ENCODE measurements at regions not wholly inside any gene's neighbourhood (a gene's known extent, or its start where the extent isn't known, plus 50 kb on each side); places are given as distances from the start of the nearest gene placed in this dataset.

DNA sequence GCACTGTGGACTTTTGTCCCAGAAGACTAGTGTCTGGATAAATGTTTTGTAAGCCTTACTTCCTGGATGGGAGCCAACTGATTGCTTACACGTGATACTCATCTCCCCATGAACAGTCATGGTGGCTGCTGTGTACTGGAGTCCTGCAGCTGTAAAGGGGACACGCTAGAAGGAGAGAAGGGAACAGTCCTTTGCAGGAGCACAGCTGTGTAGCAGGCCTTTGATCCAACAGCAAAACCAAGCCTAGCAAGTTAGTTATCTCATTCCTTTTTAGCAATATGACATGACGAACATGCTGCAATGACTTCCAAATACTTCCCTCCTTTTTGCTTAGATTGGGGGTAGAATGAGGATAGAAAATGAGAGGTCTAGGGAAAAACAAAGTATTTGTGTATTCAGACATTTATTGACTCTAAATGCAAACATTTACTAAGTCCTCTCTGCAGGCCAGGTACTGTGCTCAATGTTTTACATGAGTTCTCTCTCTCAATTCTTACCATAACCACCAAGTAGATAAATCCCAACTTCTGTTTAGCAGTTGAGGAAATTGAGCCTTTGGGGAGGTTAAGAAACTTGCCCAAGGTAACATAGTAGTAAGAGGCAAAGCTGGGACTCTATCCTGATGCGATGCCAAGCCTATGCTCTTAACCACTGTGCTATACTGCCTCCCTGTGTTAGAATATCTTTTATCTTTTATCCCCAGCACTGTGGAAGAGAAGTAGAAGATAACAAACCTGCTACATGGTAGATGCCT, 55.4 kb upstream of the CD28 start:
- no peaks in the 10 kb centered on the region for H3K27me3 ChIP-seq (replicated peaks; ENCODE audit: control insufficient read depth, insufficient read depth, low read length)
- no peaks in the 10 kb centered on the region for H3K27me3 Mint-ChIP-seq (ENCODE audit: insufficient read depth, unreplicated experiment)
- TF ChIP-seq, protein P1, sequence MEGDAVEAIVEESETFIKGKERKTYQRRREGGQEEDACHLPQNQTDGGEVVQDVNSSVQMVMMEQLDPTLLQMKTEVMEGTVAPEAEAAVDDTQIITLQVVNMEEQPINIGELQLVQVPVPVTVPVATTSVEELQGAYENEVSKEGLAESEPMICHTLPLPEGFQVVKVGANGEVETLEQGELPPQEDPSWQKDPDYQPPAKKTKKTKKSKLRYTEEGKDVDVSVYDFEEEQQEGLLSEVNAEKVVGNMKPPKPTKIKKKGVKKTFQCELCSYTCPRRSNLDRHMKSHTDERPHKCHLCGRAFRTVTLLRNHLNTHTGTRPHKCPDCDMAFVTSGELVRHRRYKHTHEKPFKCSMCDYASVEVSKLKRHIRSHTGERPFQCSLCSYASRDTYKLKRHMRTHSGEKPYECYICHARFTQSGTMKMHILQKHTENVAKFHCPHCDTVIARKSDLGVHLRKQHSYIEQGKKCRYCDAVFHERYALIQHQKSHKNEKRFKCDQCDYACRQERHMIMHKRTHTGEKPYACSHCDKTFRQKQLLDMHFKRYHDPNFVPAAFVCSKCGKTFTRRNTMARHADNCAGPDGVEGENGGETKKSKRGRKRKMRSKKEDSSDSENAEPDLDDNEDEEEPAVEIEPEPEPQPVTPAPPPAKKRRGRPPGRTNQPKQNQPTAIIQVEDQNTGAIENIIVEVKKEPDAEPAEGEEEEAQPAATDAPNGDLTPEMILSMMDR (IDR thresholded peaks at IDR 0.05; ENCODE audit: insufficient read depth in 1 of 2, low read depth in 1 of 2, low read length in 1 of 2, severe bottlenecking in 1 of 2, unreplicated experiment in 1 of 2), result peak; percentile 24 to 37
- DNase-seq, result peak in 1 of 2 experiments; percentile 53
- ChIA-PET CTCF (no interaction called here), POLR2A (no interaction called here)
- intact Hi-C loops (cut with micrococcal nuclease; ENCODE audit: unreplicated experiment), result loop anchor here (1.0 to 2.0 kb wide), 7 partner anchors 46 to 258 kb away; partner anchors contain the start of gene RAPH1
- H3K36me3 Mint-ChIP-seq (ENCODE audit: insufficient read depth, unreplicated experiment), result no peaks in the 10 kb centered on the region
- peak overlapping the region; percentile 24 for H3K4me3 Mint-ChIP-seq (ENCODE audit: unreplicated experiment)
- H3K36me3 ChIP-seq (ENCODE audit: control insufficient read depth, insufficient read depth, low read length), result peaks cover 2% of the 10 kb centered on the region; the same call in 1 of the 2 replicates
- H3K9me3 Mint-ChIP-seq (ENCODE audit: unreplicated experiment), result no peaks in the 10 kb centered on the region
- BruUV-seq (replicated peaks), result no TSS peak
- H3K4me1 Mint-ChIP-seq (ENCODE audit: low read depth, unreplicated experiment), result peaks cover 60% of the 10 kb centered on the region
- H3K27ac Mint-ChIP-seq (ENCODE audit: unreplicated experiment), result peak overlapping the region; percentile 89
- H3K9me3 ChIP-seq, result peaks cover 6% of the 10 kb centered on the region
- peaks cover 51% of the 10 kb centered on the region for H3K4me1 ChIP-seq
- no peak overlapping the region for H3K4me3 ChIP-seq (ENCODE audit: low read depth, low read length)

DNA sequence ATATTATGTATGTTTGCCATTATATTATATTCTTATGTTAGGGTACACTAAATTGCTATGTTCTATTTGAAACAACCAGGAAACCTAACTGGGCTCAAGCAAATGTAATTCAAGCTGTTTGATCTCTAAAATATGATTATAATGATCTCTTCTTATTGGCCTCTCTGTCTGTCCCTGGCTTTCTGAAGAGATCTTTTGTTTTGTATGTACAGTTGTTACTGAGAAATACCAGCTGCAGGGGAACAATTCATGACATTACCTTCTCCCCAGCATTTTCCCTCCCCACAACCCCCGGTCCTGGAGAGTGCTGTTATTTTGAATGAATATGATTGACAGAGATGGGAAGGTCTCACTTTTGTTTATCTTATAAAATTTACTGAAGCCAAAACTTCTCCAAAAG, 54.8 kb upstream of the CD28 start:
- Mint-ChIP-seq H3K27me3 (ENCODE audit: insufficient read depth, unreplicated experiment) (no peaks in the 10 kb centered on the region), H3K4me1 (ENCODE audit: low read depth, unreplicated experiment) (peaks cover 65% of the 10 kb centered on the region), H3K9me3 (ENCODE audit: unreplicated experiment) (no peaks in the 10 kb centered on the region), H3K4me3 (ENCODE audit: unreplicated experiment) (no peak overlapping the region), H3K36me3 (ENCODE audit: insufficient read depth, unreplicated experiment) (no peaks in the 10 kb centered on the region), H3K27ac (ENCODE audit: unreplicated experiment) (peak overlapping the region; percentile 89)
- Histone ChIP-seq H3K9me3 (peaks cover 2% of the 10 kb centered on the region), H3K36me3 (ENCODE audit: control insufficient read depth, insufficient read depth, low read length) (no peaks in the 10 kb centered on the region), H3K4me3 (ENCODE audit: low read depth, low read length) (no peak overlapping the region), H3K4me1 (peaks cover 57% of the 10 kb centered on the region), H3K27me3 (replicated peaks; ENCODE audit: control insufficient read depth, insufficient read depth, low read length) (no peaks in the 10 kb centered on the region)
- intact Hi-C loops (cut with micrococcal nuclease; ENCODE audit: unreplicated experiment), result loop anchor here (1.0 to 2.0 kb wide), 7 partner anchors 47 to 258 kb away; partner anchors contain the start of gene RAPH1
- ChIA-PET CTCF (interaction anchor here (1.2 kb wide), 1 partner anchor 132 kb away, joined by 4 read pairs; no protein-coding TSS in a partner anchor), POLR2A (no interaction called here)
- TF ChIP-seq, protein P1 (IDR thresholded peaks at IDR 0.05; ENCODE audit: insufficient read depth in 1 of 2, low read depth in 1 of 2, low read length in 1 of 2, severe bottlenecking in 1 of 2, unreplicated experiment in 1 of 2), result no peak
- BruUV-seq (replicated peaks), result no TSS peak
- no peak for DNase-seq

DNA sequence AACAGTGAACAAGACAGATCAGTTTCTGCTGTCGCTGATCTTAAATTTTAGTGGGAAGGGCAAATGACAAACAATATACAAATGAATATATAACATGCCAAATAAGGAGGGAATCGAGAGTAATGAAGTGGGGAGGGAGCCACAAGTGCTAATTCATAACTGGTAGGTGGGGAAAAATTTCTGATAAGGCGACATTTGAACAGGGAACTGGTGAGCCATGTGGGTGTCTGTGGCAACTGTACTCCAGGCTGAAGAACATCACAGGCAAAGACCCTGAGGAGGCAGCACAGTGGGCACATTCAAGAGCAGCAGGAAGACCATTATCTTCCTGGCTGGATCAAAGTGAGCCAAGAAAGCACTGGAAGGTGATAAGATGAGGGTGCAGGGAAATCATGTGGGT, 51.6 kb upstream of the CD28 start:
- H3K4me1 ChIP-seq, result peaks cover 54% of the 10 kb centered on the region
- Mint-ChIP-seq H3K27ac (ENCODE audit: unreplicated experiment) (peak overlapping the region; percentile 85), H3K9me3 (ENCODE audit: unreplicated experiment) (no peaks in the 10 kb centered on the region), H3K36me3 (ENCODE audit: insufficient read depth, unreplicated experiment) (peaks cover 9% of the 10 kb centered on the region), H3K4me3 (ENCODE audit: unreplicated experiment) (no peak overlapping the region), H3K4me1 (ENCODE audit: low read depth, unreplicated experiment) (peaks cover 70% of the 10 kb centered on the region), H3K27me3 (ENCODE audit: insufficient read depth, unreplicated experiment) (no peaks in the 10 kb centered on the region)
- ChIA-PET POLR2A (no interaction called here), CTCF (interaction anchor here (0.6 kb wide), 3 partner anchors 122 to 160 kb away, joined by 3 to 4 read pairs (median 4); no protein-coding TSS in a partner anchor)
- no peaks in the 10 kb centered on the region for H3K36me3 ChIP-seq (ENCODE audit: control insufficient read depth, insufficient read depth, low read length)
- H3K4me3 ChIP-seq (ENCODE audit: low read depth, low read length), result no peak overlapping the region
- intact Hi-C loops (cut with micrococcal nuclease; ENCODE audit: unreplicated experiment), result no loop called here
- BruUV-seq (replicated peaks), result no TSS peak
- H3K27me3 ChIP-seq (replicated peaks; ENCODE audit: control insufficient read depth, insufficient read depth, low read length), result no peaks in the 10 kb centered on the region
- no peak for DNase-seq
- TF ChIP-seq, protein P1 (IDR thresholded peaks at IDR 0.05; ENCODE audit: insufficient read depth in 1 of 2, low read depth in 1 of 2, low read length in 1 of 2, severe bottlenecking in 1 of 2, unreplicated experiment in 1 of 2), result no peak
- H3K9me3 ChIP-seq, result no peaks in the 10 kb centered on the region

All from Caco-2 (cell line).